ENCODE measurements at regions not wholly inside any gene's neighbourhood (a gene's known extent, or its start where the extent isn't known, plus 50 kb on each side); places are given as distances from the start of the nearest gene placed in this dataset.

- TF ChIP-seq CTCF (IDR thresholded peaks at IDR 0.05) (no peak), ZFX (IDR thresholded peaks at IDR 0.05; ENCODE audit: borderline replicate concordance) (no peak)
Measured at GRCh38 chr20:51884561-51884960, 82.2 kb upstream of the SALL4 start.

Measured in 22Rv1 (cell line).